ENCODE measurements at regions not wholly inside any gene's neighbourhood (a gene's known extent, or its start where the extent isn't known, plus 50 kb on each side); places are given as distances from the start of the nearest gene placed in this dataset.

- TF ChIP-seq, protein P1, sequence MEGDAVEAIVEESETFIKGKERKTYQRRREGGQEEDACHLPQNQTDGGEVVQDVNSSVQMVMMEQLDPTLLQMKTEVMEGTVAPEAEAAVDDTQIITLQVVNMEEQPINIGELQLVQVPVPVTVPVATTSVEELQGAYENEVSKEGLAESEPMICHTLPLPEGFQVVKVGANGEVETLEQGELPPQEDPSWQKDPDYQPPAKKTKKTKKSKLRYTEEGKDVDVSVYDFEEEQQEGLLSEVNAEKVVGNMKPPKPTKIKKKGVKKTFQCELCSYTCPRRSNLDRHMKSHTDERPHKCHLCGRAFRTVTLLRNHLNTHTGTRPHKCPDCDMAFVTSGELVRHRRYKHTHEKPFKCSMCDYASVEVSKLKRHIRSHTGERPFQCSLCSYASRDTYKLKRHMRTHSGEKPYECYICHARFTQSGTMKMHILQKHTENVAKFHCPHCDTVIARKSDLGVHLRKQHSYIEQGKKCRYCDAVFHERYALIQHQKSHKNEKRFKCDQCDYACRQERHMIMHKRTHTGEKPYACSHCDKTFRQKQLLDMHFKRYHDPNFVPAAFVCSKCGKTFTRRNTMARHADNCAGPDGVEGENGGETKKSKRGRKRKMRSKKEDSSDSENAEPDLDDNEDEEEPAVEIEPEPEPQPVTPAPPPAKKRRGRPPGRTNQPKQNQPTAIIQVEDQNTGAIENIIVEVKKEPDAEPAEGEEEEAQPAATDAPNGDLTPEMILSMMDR (conservative IDR thresholded peaks at IDR 0.05) = no peak
- no peak for TF ChIP-seq EZH2 (IDR thresholded peaks at IDR 0.05; ENCODE audit: low read depth)
- Histone ChIP-seq H2AFZ (no peak overlapping the region), H3K9me3 (ENCODE audit: insufficient read depth, low read depth) (no peaks in the 10 kb centered on the region), H3K4me3 (no peak overlapping the region), H3K27ac (no peak overlapping the region), H3F3A (ENCODE audit: insufficient read depth, low read depth) (peaks cover 9% of the 10 kb centered on the region; the same call in 1 of the 2 replicates), H3K4me2 (no peak overlapping the region), H3K79me2 (ENCODE audit: low read depth) (no peaks in the 10 kb centered on the region), H3K27me3 (ENCODE audit: insufficient read depth, low read depth) (no peaks in the 10 kb centered on the region), H3K36me3 (ENCODE audit: low read depth) (no peaks in the 10 kb centered on the region), H3K4me1 (replicated peaks; ENCODE audit: insufficient read depth) (peaks cover 14% of the 10 kb centered on the region; the same call in 1 of the 2 replicates), H4K20me1 (ENCODE audit: insufficient read depth) (no peaks in the 10 kb centered on the region), H3K9me2 (ENCODE audit: insufficient read depth) (no peaks in the 10 kb centered on the region)
- ChIA-PET POLR2A (ENCODE audit: unreplicated experiment) (no interaction called here), CTCF (no interaction called here)
- BruUV-seq (replicated peaks) = no TSS peak
- intact Hi-C loops (cut with micrococcal nuclease; ENCODE audit: unreplicated experiment) = no loop called here
- no peak for DNase-seq
Observed at GRCh38 chr4:84385203-84385602, 113.9 kb downstream of the NKX6-1 start.

DNA sequence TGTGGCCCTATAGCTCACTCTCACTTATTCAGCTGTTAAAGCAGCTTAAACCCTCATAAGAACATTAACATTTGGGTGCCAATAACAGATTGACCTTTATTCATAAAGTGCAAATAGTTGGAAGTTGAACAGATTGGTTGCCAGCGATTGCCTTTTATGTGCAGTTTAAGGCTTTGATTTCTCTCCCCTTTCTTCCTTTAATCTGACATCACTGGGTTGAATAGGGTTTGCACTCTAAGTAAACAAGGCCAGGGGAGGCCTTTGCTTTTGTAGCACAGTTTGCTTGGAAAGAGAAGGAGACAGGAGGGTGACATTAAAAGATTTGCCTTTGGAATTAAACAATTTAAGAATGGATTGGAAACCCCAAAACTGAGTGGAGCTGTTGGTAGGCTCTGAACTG lies 114.3 kb downstream of the NKX6-1 start:
- no peaks in the 10 kb centered on the region for H3K36me3 ChIP-seq (ENCODE audit: low read depth)
- H3F3A ChIP-seq (ENCODE audit: insufficient read depth, low read depth) = peaks cover 9% of the 10 kb centered on the region; the same call in 1 of the 2 replicates
- no peak for TF ChIP-seq EZH2 (IDR thresholded peaks at IDR 0.05; ENCODE audit: low read depth)
- TF ChIP-seq, protein P1 (conservative IDR thresholded peaks at IDR 0.05) = no peak
- H4K20me1 ChIP-seq (ENCODE audit: insufficient read depth) = no peaks in the 10 kb centered on the region
- H3K9me2 ChIP-seq (ENCODE audit: insufficient read depth) = no peaks in the 10 kb centered on the region
- no peak overlapping the region for H3K4me2 ChIP-seq
- no peak overlapping the region for H3K27ac ChIP-seq
- no peaks in the 10 kb centered on the region for H3K9me3 ChIP-seq (ENCODE audit: insufficient read depth, low read depth)
- intact Hi-C loops (cut with micrococcal nuclease; ENCODE audit: unreplicated experiment) = no loop called here
- H2AFZ ChIP-seq = no peak overlapping the region
- H3K4me3 ChIP-seq = no peak overlapping the region
- CTCF ChIA-PET = no interaction called here
- no peaks in the 10 kb centered on the region for H3K27me3 ChIP-seq (ENCODE audit: insufficient read depth, low read depth)
- BruUV-seq (replicated peaks) = no TSS peak
- no peaks in the 10 kb centered on the region for H3K79me2 ChIP-seq (ENCODE audit: low read depth)
- POLR2A ChIA-PET (ENCODE audit: unreplicated experiment) = no interaction called here
- H3K4me1 ChIP-seq (replicated peaks; ENCODE audit: insufficient read depth) = peaks cover 17% of the 10 kb centered on the region
- no peak for DNase-seq

DNA sequence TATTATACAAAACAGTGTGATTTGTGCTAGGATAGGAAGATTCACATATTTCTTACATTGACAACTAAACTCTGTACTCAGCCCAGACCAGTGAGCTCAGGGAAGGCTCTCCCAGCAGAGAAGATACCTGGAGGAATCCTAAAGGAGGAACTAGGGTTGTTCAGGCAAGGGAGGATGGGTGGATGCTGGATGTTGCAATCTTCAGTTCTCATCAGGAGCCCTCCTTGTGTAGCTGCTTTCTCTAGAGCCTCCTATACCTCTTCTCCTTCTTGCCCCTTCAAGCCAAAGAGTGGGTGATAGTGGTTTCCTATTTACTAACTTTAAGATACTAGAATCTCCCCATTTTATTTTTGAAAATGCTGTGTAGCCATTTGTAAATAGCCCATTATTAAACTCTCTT lies 117.3 kb downstream of the NKX6-1 start:
- no peaks in the 10 kb centered on the region for H3K79me2 ChIP-seq (ENCODE audit: low read depth)
- no peaks in the 10 kb centered on the region for H3K27me3 ChIP-seq (ENCODE audit: insufficient read depth, low read depth)
- ChIA-PET CTCF (no interaction called here), POLR2A (ENCODE audit: unreplicated experiment) (no interaction called here)
- DNase-seq = no peak
- no peaks in the 10 kb centered on the region for H4K20me1 ChIP-seq (ENCODE audit: insufficient read depth)
- peaks cover 20% of the 10 kb centered on the region for H3K4me1 ChIP-seq (replicated peaks; ENCODE audit: insufficient read depth)
- TF ChIP-seq, protein P1 (conservative IDR thresholded peaks at IDR 0.05) = no peak
- no peak for TF ChIP-seq EZH2 (IDR thresholded peaks at IDR 0.05; ENCODE audit: low read depth)
- no peak overlapping the region for H3K4me3 ChIP-seq
- no peaks in the 10 kb centered on the region for H3K9me3 ChIP-seq (ENCODE audit: insufficient read depth, low read depth)
- no peaks in the 10 kb centered on the region for H3K9me2 ChIP-seq (ENCODE audit: insufficient read depth)
- H3K27ac ChIP-seq = no peak overlapping the region
- intact Hi-C loops (cut with micrococcal nuclease; ENCODE audit: unreplicated experiment) = no loop called here
- H3K4me2 ChIP-seq = no peak overlapping the region
- H3F3A ChIP-seq (ENCODE audit: insufficient read depth, low read depth) = peaks cover 9% of the 10 kb centered on the region; the same call in 1 of the 2 replicates
- no TSS peak for BruUV-seq (replicated peaks)
- H3K36me3 ChIP-seq (ENCODE audit: low read depth) = no peaks in the 10 kb centered on the region
- H2AFZ ChIP-seq = no peak overlapping the region
